Anterior cingulate cortex (tissue), 58 donors: ENCODE measurements at regions not wholly inside any gene's neighbourhood (a gene's known extent, or its start where the extent isn't known, plus 50 kb on each side); places are given as distances from the start of the nearest gene placed in this dataset.
"Not testable (repeated sequence)": the region's sequence is repeated elsewhere in the genome, so short reads cannot be mapped to it uniquely, and the experiment has no call there.

Source experiments
- DNase-seq, 58 donors: peaks; one replicate each; lab custom pipeline; 2025; lab: John Stamatoyannopoulos, UW

GRCh38 chr14:34303811-34304210, 158.2 kb downstream of the SPTSSA start:
- no peak for DNase-seq

- peak in 15 of 58 donors; percentile 1 to 34 (median 14) for DNase-seq
Observed at GRCh38 chr14:34302654-34303053, 159.4 kb downstream of the SPTSSA start.

- DNase-seq = peak in 15 of 58 donors; percentile 3 to 62 (median 6)
Observed at GRCh38 chr14:34300882-34301734, 160.9 kb downstream of the SPTSSA start.

GRCh38 chr14:34300330-34300729, 161.7 kb downstream of the SPTSSA start:
- DNase-seq = no peak

GRCh38 chr14:34299360-34299759, 162.7 kb downstream of the SPTSSA start:
- DNase-seq = no peak

GRCh38 chr14:34297786-34298520, 164.1 kb downstream of the SPTSSA start:
- no peak for DNase-seq

GRCh38 chr14:34283590-34283989, 178.4 kb downstream of the SPTSSA start:
- DNase-seq = no peak

GRCh38 chr14:34277191-34277590, 184.8 kb downstream of the SPTSSA start:
- DNase-seq = no peak

GRCh38 chr14:34275530-34275929, 186.5 kb downstream of the SPTSSA start:
- DNase-seq = no peak

GRCh38 chr14:34275078-34275477, 187.0 kb downstream of the SPTSSA start:
- no peak for DNase-seq

- not testable (repeated sequence) for DNase-seq
Observed at GRCh38 chr14:34273716-34274115, 188.3 kb downstream of the SPTSSA start.

GRCh38 chr14:34270361-34270760, 191.7 kb downstream of the SPTSSA start:
- peak in 2 of 58 donors; percentile 3 to 12 for DNase-seq

GRCh38 chr14:34266344-34266743, 195.7 kb downstream of the SPTSSA start:
- no peak for DNase-seq

GRCh38 chr14:34262127-34262910, 199.7 kb downstream of the SPTSSA start:
- peak in 11 of 58 donors; percentile 1 to 45 (median 11) for DNase-seq

- no peak for DNase-seq
Observed at GRCh38 chr14:34259996-34260395, 202.0 kb downstream of the SPTSSA start.

GRCh38 chr14:34258318-34258717, 203.7 kb downstream of the SPTSSA start:
- no peak for DNase-seq

GRCh38 chr14:34257505-34257904, 204.5 kb downstream of the SPTSSA start:
- no peak for DNase-seq

GRCh38 chr14:34256223-34256622, 205.8 kb downstream of the SPTSSA start:
- DNase-seq = no peak

GRCh38 chr14:34254571-34254970, 207.5 kb downstream of the SPTSSA start:
- DNase-seq = no peak

GRCh38 chr14:34254031-34254430, 208.0 kb downstream of the SPTSSA start:
- no peak for DNase-seq

- no peak for DNase-seq
Observed at GRCh38 chr14:34252227-34252626, 209.8 kb downstream of the SPTSSA start.
